ENCODE measurements at regions not wholly inside any gene's neighbourhood (a gene's known extent, or its start where the extent isn't known, plus 50 kb on each side); places are given as distances from the start of the nearest gene placed in this dataset.

GRCh38 chr1:228917755-228918154 is 182.5 kb downstream of the RHOU start:
- H3K27me3 ChIP-seq (ENCODE audit: control insufficient read depth, insufficient read depth, low read length): no peaks in the 10 kb centered on the region
- no peaks in the 10 kb centered on the region for H3K9me3 ChIP-seq (ENCODE audit: control insufficient read depth, insufficient read depth, low read depth, low read length)
- TF ChIP-seq TCF7L2 (IDR thresholded peaks at IDR 0.05; ENCODE audit: low read depth, low read length) (no peak), SIN3A (IDR thresholded peaks at IDR 0.05; ENCODE audit: borderline replicate concordance, insufficient read depth, low read depth, low read length) (no peak), POLR2AphosphoS5 (IDR thresholded peaks at IDR 0.05; ENCODE audit: low read depth, low read length) (no peak), REST (IDR thresholded peaks at IDR 0.05; ENCODE audit: insufficient read depth in 1 of 2, low read depth in 2 of 2, low read length in 1 of 2) (no peak), CTCF (IDR thresholded peaks at IDR 0.05) (no peak)
- no peak for ATAC-seq
- no peak overlapping the region for H3K4me3 ChIP-seq (ENCODE audit: low read depth in 2 of 2, low read length in 2 of 2)
- no TSS peak for BruUV-seq (replicated peaks)
- H3K4me1 ChIP-seq (ENCODE audit: control insufficient read depth, insufficient read depth, low read length): no peaks in the 10 kb centered on the region
- intact Hi-C loops (cut with micrococcal nuclease; ENCODE audit: unreplicated experiment) (no loop called here), in situ Hi-C loops (cut with HindIII; ENCODE audit: low pct_unique_long_range_greater_than_20kb, low sequenced_read_pairs) (no loop called here)
- CTCF ChIA-PET: no interaction called here
- POLR2A ChIA-PET: no interaction called here
- DNase-seq (ENCODE audit: low read depth, low spot score): no peak
- H3K27ac ChIP-seq (ENCODE audit: low read length): no peak overlapping the region
- no peaks in the 10 kb centered on the region for H3K36me3 ChIP-seq (ENCODE audit: control insufficient read depth, insufficient read depth, low read length)

- Histone ChIP-seq H3K27ac (ENCODE audit: low read length) (no peak overlapping the region), H3K36me3 (ENCODE audit: control insufficient read depth, insufficient read depth, low read length) (no peaks in the 10 kb centered on the region), H3K4me1 (ENCODE audit: control insufficient read depth, insufficient read depth, low read length) (no peaks in the 10 kb centered on the region), H3K4me3 (ENCODE audit: low read depth in 2 of 2, low read length in 2 of 2) (no peak overlapping the region), H3K9me3 (ENCODE audit: control insufficient read depth, insufficient read depth, low read depth, low read length) (no peaks in the 10 kb centered on the region), H3K27me3 (ENCODE audit: control insufficient read depth, insufficient read depth, low read length) (no peaks in the 10 kb centered on the region)
- TF ChIP-seq SIN3A (IDR thresholded peaks at IDR 0.05; ENCODE audit: borderline replicate concordance, insufficient read depth, low read depth, low read length) (no peak), CTCF (IDR thresholded peaks at IDR 0.05) (no peak), POLR2AphosphoS5 (IDR thresholded peaks at IDR 0.05; ENCODE audit: low read depth, low read length) (no peak)
- in situ Hi-C loops (cut with HindIII; ENCODE audit: low pct_unique_long_range_greater_than_20kb, low sequenced_read_pairs): no loop called here
- no TSS peak for BruUV-seq (replicated peaks)
- ATAC-seq: no peak
- CTCF ChIA-PET: no interaction called here
- DNase-seq (ENCODE audit: low read depth, low spot score): no peak
- POLR2A ChIA-PET: no interaction called here
- intact Hi-C loops (cut with micrococcal nuclease; ENCODE audit: unreplicated experiment): no loop called here
These were observed 183.1 kb downstream of the RHOU start for GRCh38 chr1:228918335-228918734.

GRCh38 chr1:228919914-228920313 is 184.6 kb downstream of the RHOU start:
- BruUV-seq (replicated peaks): no TSS peak
- H3K27ac ChIP-seq (ENCODE audit: low read length): no peak overlapping the region
- ChIA-PET CTCF (no interaction called here), POLR2A (no interaction called here)
- intact Hi-C loops (cut with micrococcal nuclease; ENCODE audit: unreplicated experiment) (no loop called here), in situ Hi-C loops (cut with HindIII; ENCODE audit: low pct_unique_long_range_greater_than_20kb, low sequenced_read_pairs) (no loop called here)
- H3K27me3 ChIP-seq (ENCODE audit: control insufficient read depth, insufficient read depth, low read length): no peaks in the 10 kb centered on the region
- H3K9me3 ChIP-seq (ENCODE audit: control insufficient read depth, insufficient read depth, low read depth, low read length): no peaks in the 10 kb centered on the region
- H3K36me3 ChIP-seq (ENCODE audit: control insufficient read depth, insufficient read depth, low read length): no peaks in the 10 kb centered on the region
- DNase-seq (ENCODE audit: low read depth, low spot score) (no peak), ATAC-seq (no peak)
- TF ChIP-seq CTCF (IDR thresholded peaks at IDR 0.05) (no peak), POLR2AphosphoS5 (IDR thresholded peaks at IDR 0.05; ENCODE audit: low read depth, low read length) (no peak), SIN3A (IDR thresholded peaks at IDR 0.05; ENCODE audit: borderline replicate concordance, insufficient read depth, low read depth, low read length) (no peak), TCF7L2 (IDR thresholded peaks at IDR 0.05; ENCODE audit: low read depth, low read length) (no peak), REST (IDR thresholded peaks at IDR 0.05; ENCODE audit: insufficient read depth in 1 of 2, low read depth in 2 of 2, low read length in 1 of 2) (no peak)
- no peaks in the 10 kb centered on the region for H3K4me1 ChIP-seq (ENCODE audit: control insufficient read depth, insufficient read depth, low read length)
- no peak overlapping the region for H3K4me3 ChIP-seq (ENCODE audit: low read depth in 2 of 2, low read length in 2 of 2)

Measured in Panc1 (cell line).